Peyer's patch (tissue), 4 donors: ENCODE measurements at regions not wholly inside any gene's neighbourhood (a gene's known extent, or its start where the extent isn't known, plus 50 kb on each side); places are given as distances from the start of the nearest gene placed in this dataset.

Source experiments
- CTCF ChIP-seq, 6 experiments: fragments of 450-650 bp in 4 of 6; fragments of 200-600 bp in 2 of 6; sonication (generic) in 1 of 6; IDR thresholded peaks; one replicate each; pipeline ENCODE4 v1.5.1; 2017 to 2019; ENCODE audit warnings: antibody characterized with exemption in 6 of 6, mild to moderate bottlenecking in 3 of 6, moderate library complexity in 1 of 6
- POLR2A ChIP-seq, 2 donors: fragments of 450-650 bp; IDR thresholded peaks; one replicate each; pipeline ENCODE4 v1.5.1; 2017; ENCODE audit warnings: antibody characterized with exemption in 2 of 2, mild to moderate bottlenecking in 2 of 2, moderate library complexity in 2 of 2

GRCh38 chr6:167565388-167565787 is 240.5 kb downstream of the TTLL2 start:
- TF ChIP-seq CTCF (IDR thresholded peaks at IDR 0.05) (no peak), POLR2A (IDR thresholded peaks at IDR 0.05) (no peak)
